ENCODE measurements at regions not wholly inside any gene's neighbourhood (a gene's known extent, or its start where the extent isn't known, plus 50 kb on each side); places are given as distances from the start of the nearest gene placed in this dataset.
"Not testable (repeated sequence)": the region's sequence is repeated elsewhere in the genome, so short reads cannot be mapped to it uniquely, and the experiment has no call there.

- Histone ChIP-seq H3K9me3 (ENCODE audit: control insufficient read depth, low read length) (no peaks in the 10 kb centered on the region), H3K36me3 (ENCODE audit: control insufficient read depth, insufficient read depth, low read length) (no peaks in the 10 kb centered on the region), H3K9ac (ENCODE audit: low read length) (no peak overlapping the region), H3K27me3 (ENCODE audit: control insufficient read depth, insufficient read depth, low read length) (no peaks in the 10 kb centered on the region), H3K4me3 (ENCODE audit: low read length) (no peak overlapping the region), H3K4me1 (ENCODE audit: control insufficient read depth, insufficient read depth, low read length) (no peaks in the 10 kb centered on the region)
Measured at GRCh38 chr3:106339551-106339950, 470.7 kb upstream of the CBLB start.

GRCh38 chr3:106341087-106341486 lies 472.3 kb upstream of the CBLB start:
- H3K9ac ChIP-seq (ENCODE audit: low read length), result no peak overlapping the region
- no peaks in the 10 kb centered on the region for H3K4me1 ChIP-seq (ENCODE audit: control insufficient read depth, insufficient read depth, low read length)
- H3K36me3 ChIP-seq (ENCODE audit: control insufficient read depth, insufficient read depth, low read length), result no peaks in the 10 kb centered on the region
- no peak overlapping the region for H3K4me3 ChIP-seq (ENCODE audit: low read length)
- H3K27me3 ChIP-seq (ENCODE audit: control insufficient read depth, insufficient read depth, low read length), result no peaks in the 10 kb centered on the region
- no peaks in the 10 kb centered on the region for H3K9me3 ChIP-seq (ENCODE audit: control insufficient read depth, low read length)

GRCh38 chr3:106341586-106342162 lies 472.9 kb upstream of the CBLB start:
- Histone ChIP-seq H3K27me3 (ENCODE audit: control insufficient read depth, insufficient read depth, low read length) (no peaks in the 10 kb centered on the region), H3K9ac (ENCODE audit: low read length) (no peak overlapping the region)

GRCh38 chr3:106342386-106342785 lies 473.6 kb upstream of the CBLB start:
- no peaks in the 10 kb centered on the region for H3K36me3 ChIP-seq (ENCODE audit: control insufficient read depth, insufficient read depth, low read length)
- no peaks in the 10 kb centered on the region for H3K9me3 ChIP-seq (ENCODE audit: control insufficient read depth, low read length)
- H3K4me3 ChIP-seq (ENCODE audit: low read length), result no peak overlapping the region
- H3K27me3 ChIP-seq (ENCODE audit: control insufficient read depth, insufficient read depth, low read length), result no peaks in the 10 kb centered on the region
- no peaks in the 10 kb centered on the region for H3K4me1 ChIP-seq (ENCODE audit: control insufficient read depth, insufficient read depth, low read length)
- H3K9ac ChIP-seq (ENCODE audit: low read length), result no peak overlapping the region

More at GRCh38 chr3:106341586-106342162, 472.9 kb upstream of the CBLB start:
- Histone ChIP-seq H3K9me3 (ENCODE audit: control insufficient read depth, low read length) (no peaks in the 10 kb centered on the region), H3K4me3 (ENCODE audit: low read length) (no peak overlapping the region), H3K4me1 (ENCODE audit: control insufficient read depth, insufficient read depth, low read length) (no peaks in the 10 kb centered on the region), H3K36me3 (ENCODE audit: control insufficient read depth, insufficient read depth, low read length) (no peaks in the 10 kb centered on the region)

GRCh38 chr3:106343811-106344210 lies 475.0 kb upstream of the CBLB start:
- H3K4me1 ChIP-seq (ENCODE audit: control insufficient read depth, insufficient read depth, low read length), result no peaks in the 10 kb centered on the region
- H3K4me3 ChIP-seq (ENCODE audit: low read length), result no peak overlapping the region
- no peaks in the 10 kb centered on the region for H3K27me3 ChIP-seq (ENCODE audit: control insufficient read depth, insufficient read depth, low read length)
- no peaks in the 10 kb centered on the region for H3K9me3 ChIP-seq (ENCODE audit: control insufficient read depth, low read length)
- no peak overlapping the region for H3K9ac ChIP-seq (ENCODE audit: low read length)
- no peaks in the 10 kb centered on the region for H3K36me3 ChIP-seq (ENCODE audit: control insufficient read depth, insufficient read depth, low read length)

GRCh38 chr3:106345353-106346027 lies 476.7 kb upstream of the CBLB start:
- H3K4me1 ChIP-seq (ENCODE audit: control insufficient read depth, insufficient read depth, low read length), result no peaks in the 10 kb centered on the region

GRCh38 chr3:106347350-106347749 lies 478.5 kb upstream of the CBLB start:
- Histone ChIP-seq H3K9me3 (ENCODE audit: control insufficient read depth, low read length) (no peaks in the 10 kb centered on the region), H3K36me3 (ENCODE audit: control insufficient read depth, insufficient read depth, low read length) (no peaks in the 10 kb centered on the region), H3K27me3 (ENCODE audit: control insufficient read depth, insufficient read depth, low read length) (no peaks in the 10 kb centered on the region), H3K9ac (ENCODE audit: low read length) (no peak overlapping the region), H3K4me3 (ENCODE audit: low read length) (no peak overlapping the region), H3K4me1 (ENCODE audit: control insufficient read depth, insufficient read depth, low read length) (no peaks in the 10 kb centered on the region)

More at GRCh38 chr3:106345353-106346027, 476.7 kb upstream of the CBLB start:
- H3K4me3 ChIP-seq (ENCODE audit: low read length), result no peak overlapping the region
- no peaks in the 10 kb centered on the region for H3K27me3 ChIP-seq (ENCODE audit: control insufficient read depth, insufficient read depth, low read length)
- no peaks in the 10 kb centered on the region for H3K36me3 ChIP-seq (ENCODE audit: control insufficient read depth, insufficient read depth, low read length)
- H3K9ac ChIP-seq (ENCODE audit: low read length), result no peak overlapping the region
- no peaks in the 10 kb centered on the region for H3K9me3 ChIP-seq (ENCODE audit: control insufficient read depth, low read length)

GRCh38 chr3:106348139-106348690 lies 479.4 kb upstream of the CBLB start:
- Histone ChIP-seq H3K4me3 (ENCODE audit: low read length) (no peak overlapping the region), H3K4me1 (ENCODE audit: control insufficient read depth, insufficient read depth, low read length) (no peaks in the 10 kb centered on the region), H3K27me3 (ENCODE audit: control insufficient read depth, insufficient read depth, low read length) (no peaks in the 10 kb centered on the region), H3K36me3 (ENCODE audit: control insufficient read depth, insufficient read depth, low read length) (no peaks in the 10 kb centered on the region), H3K9ac (ENCODE audit: low read length) (no peak overlapping the region), H3K9me3 (ENCODE audit: control insufficient read depth, low read length) (no peaks in the 10 kb centered on the region)

GRCh38 chr3:106349191-106349881 lies 480.5 kb upstream of the CBLB start:
- Histone ChIP-seq H3K36me3 (ENCODE audit: control insufficient read depth, insufficient read depth, low read length) (no peaks in the 10 kb centered on the region), H3K9ac (ENCODE audit: low read length) (no peak overlapping the region), H3K9me3 (ENCODE audit: control insufficient read depth, low read length) (no peaks in the 10 kb centered on the region)

GRCh38 chr3:106355873-106356272 lies 487.1 kb upstream of the CBLB start:
- Histone ChIP-seq H3K9me3 (ENCODE audit: control insufficient read depth, low read length) (no peaks in the 10 kb centered on the region), H3K4me3 (ENCODE audit: low read length) (no peak overlapping the region), H3K36me3 (ENCODE audit: control insufficient read depth, insufficient read depth, low read length) (no peaks in the 10 kb centered on the region), H3K27me3 (ENCODE audit: control insufficient read depth, insufficient read depth, low read length) (no peaks in the 10 kb centered on the region), H3K4me1 (ENCODE audit: control insufficient read depth, insufficient read depth, low read length) (no peaks in the 10 kb centered on the region), H3K9ac (ENCODE audit: low read length) (no peak overlapping the region)

More at GRCh38 chr3:106349191-106349881, 480.5 kb upstream of the CBLB start:
- Histone ChIP-seq H3K27me3 (ENCODE audit: control insufficient read depth, insufficient read depth, low read length) (no peaks in the 10 kb centered on the region), H3K4me3 (ENCODE audit: low read length) (no peak overlapping the region), H3K4me1 (ENCODE audit: control insufficient read depth, insufficient read depth, low read length) (no peaks in the 10 kb centered on the region)

GRCh38 chr3:106359692-106360091 lies 490.9 kb upstream of the CBLB start:
- H3K4me1 ChIP-seq (ENCODE audit: control insufficient read depth, insufficient read depth, low read length), result no peaks in the 10 kb centered on the region
- H3K27me3 ChIP-seq (ENCODE audit: control insufficient read depth, insufficient read depth, low read length), result no peaks in the 10 kb centered on the region
- no peaks in the 10 kb centered on the region for H3K9me3 ChIP-seq (ENCODE audit: control insufficient read depth, low read length)
- H3K4me3 ChIP-seq (ENCODE audit: low read length), result no peak overlapping the region
- no peak overlapping the region for H3K9ac ChIP-seq (ENCODE audit: low read length)
- no peaks in the 10 kb centered on the region for H3K36me3 ChIP-seq (ENCODE audit: control insufficient read depth, insufficient read depth, low read length)

- not testable (repeated sequence) for H3K36me3 ChIP-seq (ENCODE audit: control insufficient read depth, insufficient read depth, low read length); H3K4me3 ChIP-seq (ENCODE audit: low read length); H3K9me3 ChIP-seq (ENCODE audit: control insufficient read depth, low read length); H3K9ac ChIP-seq (ENCODE audit: low read length); H3K4me1 ChIP-seq (ENCODE audit: control insufficient read depth, insufficient read depth, low read length); H3K27me3 ChIP-seq (ENCODE audit: control insufficient read depth, insufficient read depth, low read length)
Measured at GRCh38 chr3:106360901-106361300, 492.1 kb upstream of the CBLB start.

All from mucosa of stomach (tissue), 1 donor.